ENCODE measurements at regions not wholly inside any gene's neighbourhood (a gene's known extent, or its start where the extent isn't known, plus 50 kb on each side); places are given as distances from the start of the nearest gene placed in this dataset.
"Not testable (repeated sequence)": the region's sequence is repeated elsewhere in the genome, so short reads cannot be mapped to it uniquely, and the experiment has no call there.

DNA sequence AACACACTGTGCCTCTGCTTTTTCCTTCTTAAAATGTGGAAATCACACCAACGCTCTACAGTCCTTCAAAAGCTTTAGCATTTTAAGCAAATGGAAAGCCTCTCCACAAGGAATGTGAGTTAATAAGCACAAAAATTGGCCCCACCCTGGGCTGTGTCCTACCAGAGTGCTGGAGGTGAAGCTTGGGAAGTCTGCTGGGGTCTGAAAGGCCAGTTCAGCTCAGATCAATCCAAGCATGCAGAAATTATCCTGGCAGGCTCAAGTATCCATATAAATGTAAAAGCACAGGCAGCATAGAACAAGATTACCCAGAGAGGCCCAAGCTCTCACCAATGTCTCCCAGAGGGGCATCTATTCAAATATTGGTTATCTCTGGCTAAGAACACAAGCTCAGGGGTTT is 98.5 kb downstream of the ESM1 start:
- FAIRE-seq (no peak), DNase-seq (ENCODE audit: extremely low spot score, insufficient read length, low read depth) (no peak)

DNA sequence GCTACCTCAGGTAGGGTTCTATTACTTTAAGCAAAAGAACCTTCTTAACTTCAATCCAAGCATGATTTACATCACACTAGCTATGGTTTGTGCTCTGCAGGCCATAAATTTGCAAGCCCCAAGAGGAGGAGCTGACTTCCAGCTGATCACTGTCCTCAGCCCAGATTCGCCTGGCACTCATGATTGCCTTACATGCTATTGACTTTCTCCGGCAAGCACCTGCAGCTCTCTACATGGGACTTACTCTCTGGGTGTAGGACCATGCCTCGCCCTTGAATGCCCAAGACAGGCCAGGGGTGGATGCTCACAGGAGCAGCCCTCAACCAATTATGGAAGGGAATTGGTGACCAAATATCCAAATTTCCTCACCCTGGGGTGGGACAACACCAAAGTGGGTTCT is 99.8 kb downstream of the ESM1 start:
- no peak for DNase-seq (ENCODE audit: extremely low spot score, insufficient read length, low read depth)
- FAIRE-seq, result no peak

DNA sequence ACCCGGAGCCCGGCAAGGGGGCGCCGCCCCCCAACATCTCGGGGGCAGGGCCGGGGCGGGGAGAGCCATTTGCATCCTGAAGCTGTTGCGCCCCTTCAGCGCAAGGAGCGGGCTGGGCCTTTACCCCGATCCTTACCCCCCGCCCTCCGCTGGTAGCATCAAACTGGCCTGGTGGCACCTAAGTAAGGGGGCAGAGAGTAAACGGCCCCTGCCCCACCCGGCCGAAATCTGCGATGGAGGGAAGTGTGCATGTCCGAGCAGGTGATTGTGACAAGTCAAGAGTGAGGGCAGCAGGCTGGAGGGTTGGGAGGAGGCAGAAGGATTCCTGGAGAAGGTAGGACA is 101.2 kb downstream of the ESM1 start:
- FAIRE-seq (no peak), DNase-seq (ENCODE audit: extremely low spot score, insufficient read length, low read depth) (no peak)

DNA sequence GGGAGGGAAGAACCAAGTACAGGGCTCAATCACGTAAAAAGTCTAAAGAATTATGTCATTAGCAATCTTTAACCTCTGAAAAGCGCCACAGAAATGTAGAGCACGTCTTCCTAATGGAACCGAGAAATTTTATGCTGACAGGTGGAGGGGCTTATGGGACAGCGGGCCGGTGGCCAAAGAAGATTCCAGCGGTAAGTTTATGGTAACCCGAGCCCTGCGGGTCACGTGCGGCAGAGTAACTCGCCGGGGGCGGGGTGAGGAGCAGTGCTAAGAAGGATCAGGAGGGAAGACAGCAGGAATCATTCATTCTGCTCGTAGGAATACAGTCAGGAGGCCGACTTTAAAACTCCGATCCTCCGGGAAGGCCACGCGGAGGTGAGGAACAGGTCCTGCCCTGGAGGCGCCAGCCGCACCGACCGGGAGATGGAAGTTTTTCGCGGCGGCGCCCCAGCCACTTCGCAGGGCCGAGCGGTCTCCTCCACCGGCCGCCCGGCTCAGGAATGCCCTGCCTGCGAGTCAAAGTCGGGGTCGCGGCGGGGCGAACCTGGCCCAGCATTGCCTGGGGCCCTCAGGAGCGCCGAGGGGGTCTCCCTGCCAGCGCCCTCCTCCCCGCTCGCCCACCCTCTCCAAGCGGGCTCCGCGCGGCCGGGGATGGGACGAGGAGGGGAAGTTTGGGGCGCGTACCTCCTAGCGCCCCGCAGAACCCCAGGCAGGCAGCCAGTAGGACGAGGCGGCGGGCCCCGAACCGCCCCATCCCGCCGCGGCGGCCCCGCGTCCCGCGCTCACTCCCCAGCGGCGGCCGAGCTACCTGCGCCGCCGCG is 101.8 kb downstream of the ESM1 start:
- FAIRE-seq (no peak), DNase-seq (ENCODE audit: extremely low spot score, insufficient read length, low read depth) (no peak)

DNA sequence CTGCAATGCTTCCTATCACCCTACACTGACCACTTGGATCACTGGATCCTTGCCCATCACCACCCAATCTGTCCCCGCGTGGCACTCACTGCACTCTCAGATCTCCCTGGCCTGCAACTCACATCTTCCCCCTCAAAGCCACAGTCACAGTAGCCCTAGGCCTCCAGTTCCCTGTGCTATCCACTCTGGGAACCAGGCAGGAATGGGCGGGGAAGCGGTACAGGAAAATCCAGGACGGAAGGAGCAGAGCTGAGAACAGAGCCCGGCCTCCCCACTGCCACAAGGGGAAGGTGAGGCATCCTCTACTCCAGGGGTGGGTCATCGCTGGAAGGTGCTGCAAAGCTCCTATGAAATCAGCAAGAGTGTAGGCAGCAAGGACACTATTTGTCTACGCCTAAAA is 102.6 kb downstream of the ESM1 start:
- no peak for FAIRE-seq
- DNase-seq (ENCODE audit: extremely low spot score, insufficient read length, low read depth), result no peak

DNA sequence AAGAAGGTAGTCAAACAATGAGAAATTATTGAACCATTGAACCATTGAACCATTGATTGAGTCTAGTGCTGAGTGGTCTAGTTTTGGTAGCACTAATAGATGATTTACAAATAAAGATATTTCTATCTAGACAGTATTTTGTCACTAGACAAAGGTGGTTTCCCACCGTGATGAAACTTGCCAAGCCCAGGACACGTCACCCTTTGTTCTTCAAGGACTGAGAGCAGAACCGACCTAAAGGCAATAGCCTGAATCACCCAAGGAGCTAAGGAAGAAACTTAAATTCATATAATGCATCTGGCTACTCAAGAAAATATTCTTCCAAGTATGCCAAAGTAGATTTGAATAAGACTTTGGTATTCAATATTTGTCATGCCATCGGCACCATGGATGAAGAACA is 103.3 kb downstream of the ESM1 start:
- FAIRE-seq (no peak), DNase-seq (ENCODE audit: extremely low spot score, insufficient read length, low read depth) (no peak)

DNA sequence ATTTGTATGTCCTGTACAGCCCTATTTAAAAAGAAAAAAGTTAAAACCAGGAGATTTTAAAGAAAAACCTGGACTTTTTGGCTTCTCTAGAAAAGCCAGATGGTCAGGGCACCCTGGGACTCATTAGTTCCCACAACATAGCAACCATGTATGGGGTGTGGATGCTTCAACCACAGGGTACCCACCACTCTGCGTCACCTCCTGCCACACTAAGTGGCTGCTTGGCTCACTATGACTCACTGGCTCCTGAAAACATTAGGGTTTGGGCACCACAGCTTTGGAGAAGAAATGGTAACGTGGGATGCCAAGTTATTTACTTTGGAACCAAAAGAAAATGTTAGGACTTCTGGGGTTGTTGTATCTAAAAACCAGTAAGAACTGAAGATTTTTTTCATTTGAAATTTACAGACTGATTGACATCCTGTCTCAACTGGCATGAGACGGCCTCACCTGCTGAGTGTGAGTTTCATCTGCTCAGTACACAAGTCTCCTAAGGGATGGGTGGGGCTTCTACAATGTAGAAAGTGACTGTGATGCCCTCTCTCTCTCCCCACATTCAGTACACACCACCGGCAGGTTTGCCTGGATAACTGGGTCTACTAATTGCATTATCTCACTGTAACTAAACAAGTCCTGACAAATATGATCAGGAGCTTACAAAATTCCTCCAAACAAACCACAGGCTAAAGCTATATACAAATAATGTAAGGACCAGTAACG is 103.9 kb downstream of the ESM1 start:
- FAIRE-seq, result no peak
- DNase-seq (ENCODE audit: extremely low spot score, insufficient read length, low read depth), result no peak

DNA sequence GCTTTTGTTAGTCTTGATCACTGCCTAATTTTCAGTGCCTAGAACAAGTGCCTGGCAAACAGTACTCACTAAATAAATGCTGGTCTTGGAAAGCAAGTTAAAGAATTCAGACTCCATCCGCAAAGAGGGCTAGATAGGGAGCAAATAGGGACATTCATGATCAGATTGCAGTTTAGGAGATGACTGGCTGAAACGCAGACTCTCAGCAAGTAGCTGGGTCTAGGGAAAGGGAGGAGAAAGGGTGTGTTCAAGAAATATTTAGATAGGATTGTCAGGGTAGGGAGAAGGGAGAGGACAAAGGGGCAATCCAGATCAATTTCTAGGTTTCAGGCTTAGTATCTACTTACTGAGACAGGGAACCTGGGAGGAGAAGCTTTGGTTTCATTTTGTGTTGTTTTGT is 108.4 kb downstream of the ESM1 start:
- no peak for FAIRE-seq

DNA sequence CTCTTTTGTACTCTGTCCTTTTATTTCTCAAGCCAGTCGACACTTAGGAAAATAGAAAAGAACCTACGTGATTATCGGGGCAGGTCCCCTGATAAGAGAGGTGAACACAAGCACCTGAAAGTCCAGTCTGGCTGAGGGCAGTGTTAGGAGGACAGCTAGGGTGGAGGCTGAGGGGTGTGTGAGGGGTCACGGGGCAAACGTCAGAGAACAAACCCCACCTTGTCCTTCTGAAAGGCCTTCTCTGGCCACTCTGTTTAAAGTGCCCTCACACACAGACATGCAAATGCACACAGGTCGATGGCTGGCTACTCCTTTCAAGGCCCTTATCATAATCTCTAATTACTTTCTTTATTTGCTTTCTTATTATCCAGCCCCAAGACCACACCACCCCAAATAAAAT is 108.8 kb downstream of the ESM1 start:
- DNase-seq (ENCODE audit: extremely low spot score, insufficient read length, low read depth) (no peak), FAIRE-seq (no peak)

More for the DNA sequence above, 108.4 kb downstream of the ESM1 start:
- no peak for DNase-seq (ENCODE audit: extremely low spot score, insufficient read length, low read depth)

DNA sequence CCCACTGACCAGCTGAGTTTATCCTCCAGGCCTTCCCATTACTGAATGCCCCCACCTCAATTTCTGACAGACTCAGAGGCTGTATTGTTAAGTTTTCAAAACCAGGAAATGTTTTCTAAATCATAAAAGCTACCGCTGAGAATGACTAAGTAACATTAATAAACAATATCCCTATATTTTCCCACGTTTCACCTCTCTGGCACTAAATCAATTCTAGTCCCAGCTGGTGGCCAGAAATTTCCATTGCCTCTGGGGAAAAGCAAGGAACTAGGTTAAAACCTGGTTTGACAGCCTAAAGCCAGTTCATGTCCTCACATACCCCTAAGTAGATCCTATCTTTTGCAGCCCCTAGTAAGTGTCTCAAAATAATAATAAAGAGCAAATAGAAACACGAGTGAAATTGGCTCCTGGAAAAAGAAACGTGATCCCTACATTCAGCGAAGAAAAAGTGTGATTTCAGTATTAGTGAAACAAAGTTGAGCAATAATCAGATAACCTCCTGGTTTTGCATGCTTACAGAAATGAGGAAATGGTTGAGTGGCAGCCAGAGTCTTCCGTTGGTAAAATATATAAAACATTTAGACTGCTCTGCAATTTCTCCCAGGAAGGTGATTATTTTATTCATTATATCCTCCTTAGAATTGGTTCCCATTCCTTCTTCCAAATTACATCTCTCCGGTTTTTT is 110.9 kb downstream of the ESM1 start:
- DNase-seq (ENCODE audit: extremely low spot score, insufficient read length, low read depth) (no peak), FAIRE-seq (no peak)

DNA sequence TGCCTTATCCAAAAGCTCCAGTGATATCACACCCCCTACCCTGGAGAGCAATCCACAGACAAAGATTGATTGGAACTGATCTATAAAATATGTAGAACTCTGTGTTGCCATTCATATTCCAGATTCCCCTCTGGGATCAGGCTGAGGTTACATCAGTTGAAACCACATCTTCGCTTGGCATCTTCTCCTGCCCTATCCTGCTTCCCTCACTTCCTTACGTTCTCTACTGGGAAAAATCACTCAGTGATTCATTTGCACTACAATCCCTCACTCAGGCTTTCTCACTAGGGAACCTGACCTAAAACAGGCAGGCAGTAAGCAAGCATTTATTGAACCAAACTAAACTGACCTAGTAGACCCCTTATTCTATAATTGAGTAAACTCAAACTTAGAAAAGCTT is 111.7 kb downstream of the ESM1 start:
- FAIRE-seq, result no peak

DNA sequence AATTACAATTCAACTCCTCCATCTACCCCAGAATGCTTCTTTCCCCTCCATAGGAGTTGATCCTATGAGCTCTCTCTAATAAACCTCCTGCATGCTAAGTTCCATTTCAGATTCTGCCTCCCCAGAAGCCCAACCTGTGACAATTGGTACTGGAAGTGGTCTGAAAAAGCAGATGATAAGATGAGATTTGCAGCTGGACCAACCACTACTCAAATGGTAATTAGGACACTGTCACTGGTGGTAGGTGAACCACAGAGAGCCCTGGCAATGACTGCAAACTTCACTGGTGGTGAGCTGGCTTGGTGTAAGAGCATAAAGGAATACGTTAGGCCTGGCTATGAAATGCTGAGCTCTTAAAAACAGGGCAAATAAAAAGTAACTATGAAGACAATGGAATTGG is 112.6 kb downstream of the ESM1 start:
- no peak for DNase-seq (ENCODE audit: extremely low spot score, insufficient read length, low read depth)
- FAIRE-seq, result no peak

More for the DNA sequence above, 111.7 kb downstream of the ESM1 start:
- DNase-seq (ENCODE audit: extremely low spot score, insufficient read length, low read depth), result no peak

DNA sequence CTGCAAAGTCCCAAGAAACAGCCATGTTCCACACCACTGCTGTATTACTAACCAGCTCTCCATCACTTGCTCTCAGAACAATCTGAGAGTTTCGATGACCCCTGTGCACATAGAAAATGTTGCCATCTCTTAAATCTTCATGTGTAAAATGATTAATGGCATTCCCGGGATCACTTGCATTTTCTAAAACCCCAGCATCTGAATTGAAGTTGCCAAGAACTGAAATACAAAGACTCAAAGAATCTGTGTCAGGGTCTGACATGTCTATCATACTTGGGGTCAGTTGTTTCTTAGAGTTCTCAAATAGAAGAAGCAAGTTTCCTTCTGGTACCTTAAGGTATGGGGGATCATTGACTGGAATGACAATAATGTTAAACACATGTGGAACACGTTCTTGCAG is 115.1 kb downstream of the ESM1 start:
- DNase-seq (ENCODE audit: extremely low spot score, insufficient read length, low read depth) (no peak), FAIRE-seq (no peak)

DNA sequence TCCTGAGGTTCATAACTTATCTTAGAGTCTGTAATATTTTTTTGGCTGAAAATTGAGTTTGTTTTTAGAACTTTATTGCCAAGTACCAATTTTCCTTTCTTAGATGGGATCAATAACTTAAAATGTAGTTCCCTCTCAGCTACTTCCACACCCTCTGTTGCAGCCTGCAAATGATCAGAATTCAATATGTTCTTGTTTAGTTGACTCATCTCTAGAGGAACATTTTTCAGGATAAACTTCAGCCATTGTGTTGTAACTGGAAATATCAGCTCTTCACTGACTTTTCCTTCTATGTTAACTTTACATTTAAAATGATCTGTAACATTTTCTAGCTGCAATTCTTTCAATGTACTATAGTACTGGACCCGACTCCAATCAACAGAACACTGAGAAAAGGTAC is 115.7 kb downstream of the ESM1 start:
- no peak for FAIRE-seq
- DNase-seq (ENCODE audit: extremely low spot score, insufficient read length, low read depth), result no peak

DNA sequence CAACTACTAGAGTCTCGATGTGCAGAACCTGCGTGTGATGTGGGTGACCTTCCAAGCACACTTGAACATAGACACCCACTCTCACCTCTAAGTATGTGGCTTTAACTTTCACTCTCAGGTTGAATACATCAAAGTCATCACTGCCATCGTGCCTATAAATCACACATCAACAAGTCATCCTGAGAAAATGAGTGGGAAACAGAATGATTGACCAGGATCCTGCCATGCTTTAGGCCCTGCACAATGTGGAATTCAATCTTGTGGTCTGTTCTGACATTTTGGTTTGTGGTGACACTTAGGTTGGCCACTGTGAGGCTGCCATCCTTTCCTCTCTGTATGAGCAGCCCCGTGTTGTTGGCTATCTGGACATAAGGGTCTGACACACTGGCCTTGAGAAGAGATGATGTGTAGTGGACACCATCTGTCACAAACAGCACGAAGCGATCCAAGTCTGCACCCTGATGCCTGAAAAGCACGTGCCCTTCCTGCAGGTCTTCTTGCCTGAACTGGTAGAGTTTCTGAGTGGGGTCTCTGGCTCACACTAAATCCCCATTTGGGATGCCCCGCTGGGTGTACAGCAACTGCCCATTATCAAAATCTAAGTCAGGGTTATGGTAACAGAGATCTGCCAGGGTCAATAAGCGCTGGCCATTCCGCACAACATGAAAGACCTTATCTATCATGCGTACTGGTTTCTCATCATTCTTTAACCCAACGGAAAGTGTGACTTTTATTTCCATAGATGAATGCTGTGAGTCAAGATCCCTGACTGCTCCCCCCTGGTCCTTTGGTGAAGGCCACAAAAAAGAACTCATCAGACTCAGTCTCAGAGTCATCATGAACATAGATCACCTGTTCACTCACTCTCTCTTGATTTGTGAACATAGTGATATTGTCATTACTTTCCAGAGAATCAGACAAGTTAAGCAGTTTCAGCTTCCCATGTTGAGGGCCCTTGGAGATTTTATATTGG is 116.6 kb downstream of the ESM1 start:
- FAIRE-seq, result no peak

DNA sequence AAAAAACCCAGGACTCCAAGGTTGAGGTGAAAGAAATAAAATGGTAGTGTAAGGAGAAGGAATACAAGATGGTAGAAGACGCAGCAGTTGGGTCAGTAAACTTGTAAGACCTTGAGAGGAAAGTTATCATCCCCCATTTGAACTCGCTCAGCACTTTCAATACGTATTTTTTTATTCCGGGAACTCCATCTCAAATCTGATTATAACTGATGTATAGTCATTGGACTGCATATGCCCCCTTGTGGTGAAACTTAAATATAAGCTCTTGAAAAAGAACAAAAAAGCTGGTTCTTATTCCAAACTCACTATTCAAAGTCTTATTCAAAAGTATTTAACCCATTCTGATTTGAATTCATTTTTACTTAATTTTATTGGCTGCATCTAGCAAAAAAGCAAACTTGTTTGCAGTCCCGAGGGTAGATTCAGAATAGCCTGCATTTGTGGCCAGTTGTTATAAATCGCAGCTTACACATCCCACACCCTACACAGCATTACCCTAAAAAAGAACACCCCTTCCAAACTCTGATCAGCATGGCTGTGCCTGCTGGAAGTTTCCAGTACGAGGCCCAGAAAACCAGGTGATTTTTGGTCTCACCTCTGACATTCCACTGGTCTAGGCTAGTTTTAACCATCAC is 118.0 kb downstream of the ESM1 start:
- DNase-seq (ENCODE audit: extremely low spot score, insufficient read length, low read depth) (no peak), FAIRE-seq (peak; percentile 52)

More for the DNA sequence above, 116.6 kb downstream of the ESM1 start:
- DNase-seq (ENCODE audit: extremely low spot score, insufficient read length, low read depth), result no peak

DNA sequence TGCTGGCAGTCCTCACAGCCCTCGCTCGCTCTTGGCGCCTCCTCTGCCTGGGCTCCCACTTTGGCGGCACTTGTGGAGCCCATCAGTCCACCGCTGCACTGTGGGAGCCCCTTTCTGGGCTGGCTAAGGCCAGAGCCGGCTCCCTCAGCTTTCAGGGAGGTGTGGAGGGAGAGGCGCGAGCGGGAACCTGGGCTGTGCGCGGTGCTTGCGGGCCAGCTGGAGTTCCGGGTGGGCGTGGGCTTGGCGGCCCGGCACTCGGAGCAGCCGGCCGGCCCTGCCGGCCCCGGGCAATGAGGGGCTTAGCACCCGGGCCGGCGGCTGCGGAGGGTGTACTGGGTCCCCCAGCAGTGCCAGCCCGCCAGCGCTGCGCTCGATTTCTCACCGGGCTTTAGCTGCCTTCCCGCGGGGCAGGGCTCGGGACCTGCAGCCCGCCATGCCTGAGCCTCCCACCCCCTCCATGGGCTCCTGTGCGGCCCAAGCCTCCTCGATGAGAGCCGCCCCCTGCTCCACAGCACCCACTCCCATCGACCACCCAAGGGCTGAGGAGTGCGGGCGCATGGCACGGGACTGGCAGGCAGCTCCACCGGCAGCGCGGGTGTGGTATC is 120.4 kb downstream of the ESM1 start:
- not testable (repeated sequence) for DNase-seq (ENCODE audit: extremely low spot score, insufficient read length, low read depth); FAIRE-seq

DNA sequence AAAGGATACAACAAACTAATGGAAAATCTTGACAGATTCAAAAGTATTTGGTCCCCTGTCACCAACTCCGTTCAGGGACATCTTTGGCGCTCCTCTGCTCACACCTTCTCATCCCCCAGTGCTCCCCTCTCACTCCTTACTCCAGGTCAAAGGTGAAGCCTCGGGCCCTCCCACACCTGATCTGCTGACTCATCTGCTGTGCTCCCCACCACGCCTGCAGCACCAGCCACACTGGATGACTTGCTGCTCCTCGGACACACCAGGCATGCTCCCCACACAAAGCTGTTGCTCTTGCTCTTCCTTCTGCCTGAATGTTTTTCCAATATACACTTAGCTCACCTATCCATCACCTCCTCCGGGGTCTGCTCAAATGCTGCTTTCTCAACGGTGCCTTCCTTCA is 123.4 kb downstream of the ESM1 start:
- FAIRE-seq (no peak), DNase-seq (ENCODE audit: extremely low spot score, insufficient read length, low read depth) (no peak)

DNA sequence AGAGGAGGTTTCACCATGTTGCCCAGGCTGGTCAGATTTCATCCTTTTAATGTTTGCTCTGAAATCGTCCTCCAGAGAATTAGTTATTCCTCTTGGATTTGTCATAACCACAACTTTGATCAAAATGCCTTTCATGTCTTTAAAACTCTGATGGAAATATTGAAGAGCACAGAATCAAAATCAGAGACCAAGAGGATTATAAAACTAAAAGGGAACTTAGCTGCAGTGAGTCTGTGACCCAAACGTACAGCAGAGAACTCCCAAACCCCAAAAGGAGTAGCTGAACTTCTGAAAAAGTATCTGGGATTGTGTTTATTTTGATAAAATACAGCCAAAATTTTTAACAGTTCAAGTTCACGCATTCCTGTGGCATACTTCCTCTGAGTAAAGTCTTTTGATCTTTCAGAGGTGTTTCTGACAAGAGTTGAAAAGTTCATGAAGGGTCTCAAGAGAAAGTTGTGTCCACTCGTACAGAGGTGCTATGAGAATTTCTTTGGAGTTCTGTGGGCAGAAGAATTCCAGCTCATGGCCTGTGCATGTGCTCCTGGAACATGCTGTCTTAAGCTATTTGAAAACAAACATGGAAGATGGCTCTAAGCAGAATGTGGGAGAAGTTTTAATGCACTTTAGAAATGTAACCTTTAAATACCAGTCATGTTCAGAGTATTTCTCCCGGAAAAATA is 124.0 kb downstream of the ESM1 start:
- FAIRE-seq, result no peak
- DNase-seq (ENCODE audit: extremely low spot score, insufficient read length, low read depth), result no peak
